Endothelial cell of hepatic sinusoid (primary cell): ENCODE measurements at regions not wholly inside any gene's neighbourhood (a gene's known extent, or its start where the extent isn't known, plus 50 kb on each side); places are given as distances from the start of the nearest gene placed in this dataset.

Source experiments
- in situ Hi-C: cut with HindIII; loops from 2 replicates; pipeline ENCODE4 v1.10.0; 2017; ENCODE audit warnings: low sequenced_read_pairs

GRCh38 chr1:232386294-232386693 lies 243.6 kb downstream of the SIPA1L2 start:
- in situ Hi-C loops, result no loop called here

GRCh38 chr1:232385221-232385620 lies 244.7 kb downstream of the SIPA1L2 start:
- in situ Hi-C loops, result no loop called here

- in situ Hi-C loops, result no loop called here
These were observed 245.6 kb downstream of the SIPA1L2 start for GRCh38 chr1:232384171-232384883.

- in situ Hi-C loops, result no loop called here
These were observed 246.3 kb downstream of the SIPA1L2 start for GRCh38 chr1:232383455-232384123.

- in situ Hi-C loops, result no loop called here
These were observed 247.3 kb downstream of the SIPA1L2 start for GRCh38 chr1:232382671-232383070.

- in situ Hi-C loops, result no loop called here
These were observed 248.4 kb downstream of the SIPA1L2 start for GRCh38 chr1:232381394-232382100.

- in situ Hi-C loops, result no loop called here
These were observed 249.3 kb downstream of the SIPA1L2 start for GRCh38 chr1:232380596-232380995.

- in situ Hi-C loops, result no loop called here
These were observed 249.8 kb downstream of the SIPA1L2 start for GRCh38 chr1:232380131-232380530.

- in situ Hi-C loops, result no loop called here
These were observed 250.9 kb downstream of the SIPA1L2 start for GRCh38 chr1:232379063-232379434.

- in situ Hi-C loops, result no loop called here
These were observed 251.5 kb downstream of the SIPA1L2 start for GRCh38 chr1:232378266-232379062.

- in situ Hi-C loops, result no loop called here
These were observed 252.5 kb downstream of the SIPA1L2 start for GRCh38 chr1:232377494-232377770.

GRCh38 chr1:232376632-232377493 lies 253.1 kb downstream of the SIPA1L2 start:
- in situ Hi-C loops, result no loop called here

GRCh38 chr1:232372841-232373440 lies 257.0 kb downstream of the SIPA1L2 start:
- in situ Hi-C loops, result no loop called here

GRCh38 chr1:232372431-232372830 lies 257.5 kb downstream of the SIPA1L2 start:
- in situ Hi-C loops, result no loop called here

GRCh38 chr1:232369451-232370296 lies 260.3 kb downstream of the SIPA1L2 start:
- in situ Hi-C loops, result no loop called here

GRCh38 chr1:232368821-232369321 lies 261.1 kb downstream of the SIPA1L2 start:
- in situ Hi-C loops, result no loop called here

- in situ Hi-C loops, result no loop called here
These were observed 262.6 kb downstream of the SIPA1L2 start for GRCh38 chr1:232367293-232367692.

- in situ Hi-C loops, result no loop called here
These were observed 265.1 kb downstream of the SIPA1L2 start for GRCh38 chr1:232364654-232365382.
